ENCODE measurements at regions not wholly inside any gene's neighbourhood (a gene's known extent, or its start where the extent isn't known, plus 50 kb on each side); places are given as distances from the start of the nearest gene placed in this dataset.

DNA sequence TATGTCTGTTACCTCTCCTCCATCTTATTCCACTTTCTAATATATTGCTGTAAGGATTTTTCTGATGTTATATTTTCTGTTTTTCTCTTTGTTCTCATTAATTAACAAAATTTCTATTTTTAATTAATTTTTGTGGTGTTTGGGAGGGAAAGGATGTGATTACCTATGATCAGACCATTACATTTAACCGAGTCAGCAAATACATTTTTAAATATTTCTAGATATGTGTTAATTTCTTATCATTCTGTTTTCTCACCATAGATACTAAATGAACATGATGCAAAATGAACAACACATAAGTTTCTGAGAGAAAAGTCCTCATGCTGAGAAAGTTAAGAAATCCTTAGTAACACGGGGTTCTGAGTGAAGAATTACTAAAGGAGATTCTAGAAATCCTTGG is 80.6 kb upstream of the P2RY1 start:
- TF ChIP-seq, protein P1, sequence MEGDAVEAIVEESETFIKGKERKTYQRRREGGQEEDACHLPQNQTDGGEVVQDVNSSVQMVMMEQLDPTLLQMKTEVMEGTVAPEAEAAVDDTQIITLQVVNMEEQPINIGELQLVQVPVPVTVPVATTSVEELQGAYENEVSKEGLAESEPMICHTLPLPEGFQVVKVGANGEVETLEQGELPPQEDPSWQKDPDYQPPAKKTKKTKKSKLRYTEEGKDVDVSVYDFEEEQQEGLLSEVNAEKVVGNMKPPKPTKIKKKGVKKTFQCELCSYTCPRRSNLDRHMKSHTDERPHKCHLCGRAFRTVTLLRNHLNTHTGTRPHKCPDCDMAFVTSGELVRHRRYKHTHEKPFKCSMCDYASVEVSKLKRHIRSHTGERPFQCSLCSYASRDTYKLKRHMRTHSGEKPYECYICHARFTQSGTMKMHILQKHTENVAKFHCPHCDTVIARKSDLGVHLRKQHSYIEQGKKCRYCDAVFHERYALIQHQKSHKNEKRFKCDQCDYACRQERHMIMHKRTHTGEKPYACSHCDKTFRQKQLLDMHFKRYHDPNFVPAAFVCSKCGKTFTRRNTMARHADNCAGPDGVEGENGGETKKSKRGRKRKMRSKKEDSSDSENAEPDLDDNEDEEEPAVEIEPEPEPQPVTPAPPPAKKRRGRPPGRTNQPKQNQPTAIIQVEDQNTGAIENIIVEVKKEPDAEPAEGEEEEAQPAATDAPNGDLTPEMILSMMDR (IDR thresholded peaks at IDR 0.05; ENCODE audit: poor library complexity, severe bottlenecking) = no peak
- no peaks in the 10 kb centered on the region for H3K36me3 ChIP-seq (ENCODE audit: low read depth)
- H3K27ac ChIP-seq (ENCODE audit: poor library complexity, severe bottlenecking) = no peak overlapping the region
- no peaks in the 10 kb centered on the region for H3K4me1 ChIP-seq (ENCODE audit: insufficient read depth, poor library complexity, severe bottlenecking)
- H3K4me3 ChIP-seq (ENCODE audit: severe bottlenecking) = no peak overlapping the region
- no peak for DNase-seq (ENCODE audit: low spot score)
- no peaks in the 10 kb centered on the region for H3K9me3 ChIP-seq (ENCODE audit: severe bottlenecking)
- H3K27me3 ChIP-seq (ENCODE audit: insufficient read depth, poor library complexity, severe bottlenecking) = no peaks in the 10 kb centered on the region
- ATAC-seq (ENCODE audit: low read depth) = no peak

DNA sequence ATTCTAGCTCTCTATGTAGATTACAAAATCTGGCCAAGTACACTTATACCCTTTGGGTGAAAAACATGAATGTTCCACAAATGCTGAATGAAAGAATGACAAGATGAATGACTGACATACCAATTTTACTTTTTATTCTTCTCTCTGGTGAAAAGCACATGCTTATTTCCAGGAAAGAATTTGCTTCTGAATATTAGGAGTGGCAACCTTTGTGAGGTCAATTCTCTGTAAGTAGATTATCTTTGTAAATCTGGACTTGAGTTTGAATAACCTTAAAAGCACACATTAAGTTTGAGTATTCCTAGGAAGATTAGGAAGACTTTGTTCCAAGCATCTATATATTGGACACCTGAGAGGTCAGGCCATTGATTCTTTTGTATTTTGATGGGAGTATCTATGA is 78.1 kb upstream of the P2RY1 start:
- no peak for DNase-seq (ENCODE audit: low spot score)
- H3K4me3 ChIP-seq (ENCODE audit: severe bottlenecking) = no peak overlapping the region
- no peak overlapping the region for H3K27ac ChIP-seq (ENCODE audit: poor library complexity, severe bottlenecking)
- no peaks in the 10 kb centered on the region for H3K4me1 ChIP-seq (ENCODE audit: insufficient read depth, poor library complexity, severe bottlenecking)
- no peak for ATAC-seq (ENCODE audit: low read depth)
- H3K27me3 ChIP-seq (ENCODE audit: insufficient read depth, poor library complexity, severe bottlenecking) = no peaks in the 10 kb centered on the region
- H3K9me3 ChIP-seq (ENCODE audit: severe bottlenecking) = no peaks in the 10 kb centered on the region
- TF ChIP-seq, protein P1 (IDR thresholded peaks at IDR 0.05; ENCODE audit: poor library complexity, severe bottlenecking) = no peak
- H3K36me3 ChIP-seq (ENCODE audit: low read depth) = no peaks in the 10 kb centered on the region

DNA sequence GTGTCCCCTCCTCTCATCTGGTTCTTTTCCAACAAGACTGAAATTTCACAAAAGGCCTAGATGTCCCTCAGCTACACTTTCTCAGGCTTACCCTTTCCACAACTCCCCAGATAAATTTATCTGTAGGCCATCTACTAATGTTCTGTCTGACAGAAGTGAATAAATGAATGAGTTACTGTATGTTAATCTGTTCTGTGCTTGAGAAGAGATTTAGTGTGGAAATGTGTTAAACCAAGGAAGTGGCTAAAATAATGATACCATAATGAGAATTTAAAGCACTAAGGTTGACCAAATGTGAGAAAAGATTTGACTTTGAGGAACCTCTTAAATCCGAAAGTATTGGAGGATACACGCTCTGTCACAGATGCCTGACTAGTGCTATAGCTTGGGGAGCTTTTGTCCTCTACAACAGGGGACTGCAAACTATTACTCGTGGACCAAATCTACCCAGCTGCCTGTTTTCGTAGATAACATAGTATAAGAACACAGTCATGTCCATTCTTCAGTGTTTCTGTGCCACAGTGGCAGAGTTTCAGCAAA is 74.8 kb upstream of the P2RY1 start:
- ATAC-seq (ENCODE audit: low read depth) (no peak), DNase-seq (ENCODE audit: low spot score) (no peak)
- H3K4me1 ChIP-seq (ENCODE audit: insufficient read depth, poor library complexity, severe bottlenecking) = no peaks in the 10 kb centered on the region
- no peaks in the 10 kb centered on the region for H3K36me3 ChIP-seq (ENCODE audit: low read depth)
- no peak overlapping the region for H3K27ac ChIP-seq (ENCODE audit: poor library complexity, severe bottlenecking)
- no peak overlapping the region for H3K4me3 ChIP-seq (ENCODE audit: severe bottlenecking)
- TF ChIP-seq, protein P1 (IDR thresholded peaks at IDR 0.05; ENCODE audit: poor library complexity, severe bottlenecking) = no peak
- H3K27me3 ChIP-seq (ENCODE audit: insufficient read depth, poor library complexity, severe bottlenecking) = no peaks in the 10 kb centered on the region
- H3K9me3 ChIP-seq (ENCODE audit: severe bottlenecking) = no peaks in the 10 kb centered on the region

DNA sequence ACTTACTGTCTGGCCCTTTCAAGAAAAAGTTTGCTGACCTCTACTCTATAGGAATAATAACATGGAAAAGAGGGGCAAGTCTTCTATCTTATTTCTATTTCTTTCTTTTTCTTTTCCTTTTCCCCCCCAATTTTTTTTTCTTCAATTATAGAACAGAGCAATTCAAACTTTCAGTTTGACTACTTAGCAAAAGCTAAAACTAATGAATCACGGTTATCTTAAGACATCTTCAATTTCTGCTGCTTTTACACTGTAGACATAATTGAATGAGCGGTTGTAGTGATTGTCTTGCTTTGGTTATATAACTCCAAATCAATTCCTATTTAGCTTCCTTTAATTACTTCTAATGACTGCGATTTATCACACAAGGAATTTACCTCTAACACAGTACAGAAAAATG is 74.3 kb upstream of the P2RY1 start:
- TF ChIP-seq, protein P1 (IDR thresholded peaks at IDR 0.05; ENCODE audit: poor library complexity, severe bottlenecking) = no peak
- Histone ChIP-seq H3K27me3 (ENCODE audit: insufficient read depth, poor library complexity, severe bottlenecking) (no peaks in the 10 kb centered on the region), H3K27ac (ENCODE audit: poor library complexity, severe bottlenecking) (no peak overlapping the region), H3K36me3 (ENCODE audit: low read depth) (no peaks in the 10 kb centered on the region), H3K4me1 (ENCODE audit: insufficient read depth, poor library complexity, severe bottlenecking) (no peaks in the 10 kb centered on the region), H3K4me3 (ENCODE audit: severe bottlenecking) (no peak overlapping the region), H3K9me3 (ENCODE audit: severe bottlenecking) (no peaks in the 10 kb centered on the region)
- no peak for ATAC-seq (ENCODE audit: low read depth)
- no peak for DNase-seq (ENCODE audit: low spot score)

DNA sequence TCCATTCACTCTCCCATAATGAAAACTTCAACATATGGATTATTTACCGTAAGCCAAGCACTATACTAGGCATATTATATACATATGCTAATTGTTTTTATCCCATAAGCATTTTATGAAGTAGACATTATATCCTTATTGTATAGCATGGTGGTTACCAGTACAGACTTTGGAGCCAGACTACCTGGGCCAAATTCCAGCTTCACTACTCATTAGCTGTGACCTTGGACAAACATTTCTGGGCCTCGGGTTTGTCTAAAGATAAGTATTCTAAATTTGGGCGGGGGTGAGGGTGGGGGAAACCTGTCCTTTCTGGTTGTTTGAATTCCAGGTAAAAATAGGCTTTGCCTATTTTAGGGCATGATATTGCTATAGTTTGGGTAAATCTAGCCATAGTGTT is 66.5 kb upstream of the P2RY1 start:
- no peak overlapping the region for H3K27ac ChIP-seq (ENCODE audit: poor library complexity, severe bottlenecking)
- no peaks in the 10 kb centered on the region for H3K4me1 ChIP-seq (ENCODE audit: insufficient read depth, poor library complexity, severe bottlenecking)
- H3K9me3 ChIP-seq (ENCODE audit: severe bottlenecking) = no peaks in the 10 kb centered on the region
- no peak overlapping the region for H3K4me3 ChIP-seq (ENCODE audit: severe bottlenecking)
- H3K27me3 ChIP-seq (ENCODE audit: insufficient read depth, poor library complexity, severe bottlenecking) = no peaks in the 10 kb centered on the region
- ATAC-seq (ENCODE audit: low read depth) = no peak
- no peak for DNase-seq (ENCODE audit: low spot score)
- no peaks in the 10 kb centered on the region for H3K36me3 ChIP-seq (ENCODE audit: low read depth)
- TF ChIP-seq, protein P1 (IDR thresholded peaks at IDR 0.05; ENCODE audit: poor library complexity, severe bottlenecking) = no peak
